Epithelial cell of esophagus (primary cell): ENCODE measurements at regions not wholly inside any gene's neighbourhood (a gene's known extent, or its start where the extent isn't known, plus 50 kb on each side); places are given as distances from the start of the nearest gene placed in this dataset.

Source experiments
- DNase-seq: peaks from one replicate; pipeline ENCODE4 v3.0.0; 2010; ENCODE audit warnings: low read depth
- H3K4me3 ChIP-seq: 2 replicates; pipeline ENCODE4 v1.5.1; 2011; ENCODE audit warnings: mild to moderate bottlenecking, low read length, control low read depth
- CTCF ChIP-seq: IDR thresholded peaks from 2 replicates; pipeline ENCODE4 v1.5.1; 2011; ENCODE audit warnings: low read depth, mild to moderate bottlenecking, low read length, control low read depth, inconsistent platforms; ENCODE audit not compliant: insufficient read depth; ENCODE audit errors: missing control alignments

DNA sequence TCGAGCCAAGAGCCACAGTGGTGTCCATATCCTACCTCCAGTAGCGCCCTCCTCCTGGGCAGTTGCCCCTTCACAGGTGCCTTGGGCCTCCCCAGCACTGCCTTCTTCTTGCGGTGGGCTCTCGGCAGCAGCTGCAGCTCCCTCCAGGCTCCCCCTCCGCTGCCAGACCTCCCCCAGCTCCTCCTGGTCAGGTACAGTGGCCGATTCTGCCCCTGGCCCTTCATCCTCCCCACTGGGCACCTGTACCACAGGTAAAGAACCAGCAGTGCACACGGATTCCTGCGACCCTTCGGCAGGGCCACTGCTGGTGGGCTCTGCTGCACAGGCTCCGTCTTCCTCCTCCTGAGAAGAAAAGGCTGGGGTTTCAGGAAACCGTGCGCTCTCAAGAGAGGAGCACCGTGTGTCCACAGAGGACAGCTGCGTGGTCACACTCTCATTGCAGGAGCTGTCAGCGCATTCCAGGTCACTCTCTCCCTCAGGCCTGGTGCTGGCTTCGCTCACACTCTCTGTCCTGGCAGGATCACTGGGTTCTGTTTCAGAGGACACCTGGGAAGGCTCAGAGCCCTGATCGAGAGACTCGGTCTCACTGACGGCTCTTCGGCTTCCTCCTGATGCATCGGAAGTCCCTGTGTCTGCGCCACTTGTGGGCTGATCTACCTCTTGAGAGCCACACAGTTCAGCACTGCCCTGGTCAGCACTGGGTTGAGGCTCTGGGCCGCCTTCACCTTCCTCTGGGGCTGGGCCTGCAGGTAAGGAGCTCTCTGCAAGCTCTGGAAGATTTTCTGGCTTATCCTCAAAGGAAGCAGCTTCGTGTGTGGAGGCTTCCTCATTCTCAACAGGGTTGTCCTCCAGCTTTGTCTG is 147.4 kb upstream of the STK17B start:
- no peak for DNase-seq
- H3K4me3 ChIP-seq: no peak overlapping the region
- no peak for TF ChIP-seq CTCF

DNA sequence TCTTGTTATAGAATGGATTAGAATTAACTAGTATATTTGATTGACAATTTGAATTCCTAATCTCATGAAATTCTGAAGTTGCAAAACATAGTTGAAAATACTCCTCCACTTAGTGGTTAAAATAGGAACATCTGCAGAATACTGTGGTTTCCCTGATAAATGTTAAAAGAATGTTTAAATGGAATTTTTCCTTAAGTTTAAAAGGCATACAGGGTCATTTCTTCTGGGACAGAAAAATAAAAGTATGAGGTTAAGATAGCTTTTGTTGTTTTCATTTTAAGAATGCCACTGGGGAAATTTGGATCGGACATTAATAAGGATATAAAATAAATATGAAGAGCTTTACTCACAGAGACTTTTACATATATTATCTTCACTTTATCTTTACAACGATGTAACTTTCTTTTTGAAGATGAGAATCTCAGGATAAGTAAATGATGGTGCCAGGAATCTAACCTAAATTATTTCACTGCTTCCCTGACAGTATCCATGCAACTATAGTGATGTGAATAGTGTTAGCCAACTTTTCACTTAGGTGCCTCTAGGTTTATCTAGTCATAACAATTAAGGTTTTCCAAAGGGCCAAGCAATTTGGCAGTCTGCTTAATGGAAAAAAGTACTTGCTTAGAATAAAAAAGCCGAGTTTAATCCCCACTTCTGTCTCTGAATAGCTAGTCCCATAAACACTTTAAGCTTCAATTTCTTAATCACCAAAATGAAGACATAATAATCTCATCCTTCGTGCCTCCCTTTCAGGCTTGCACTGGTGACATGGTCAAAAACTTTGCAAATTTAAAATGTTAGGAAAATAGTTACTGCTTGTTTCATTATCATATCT is 151.8 kb upstream of the STK17B start:
- no peak overlapping the region for H3K4me3 ChIP-seq
- DNase-seq: no peak
- no peak for TF ChIP-seq CTCF

DNA sequence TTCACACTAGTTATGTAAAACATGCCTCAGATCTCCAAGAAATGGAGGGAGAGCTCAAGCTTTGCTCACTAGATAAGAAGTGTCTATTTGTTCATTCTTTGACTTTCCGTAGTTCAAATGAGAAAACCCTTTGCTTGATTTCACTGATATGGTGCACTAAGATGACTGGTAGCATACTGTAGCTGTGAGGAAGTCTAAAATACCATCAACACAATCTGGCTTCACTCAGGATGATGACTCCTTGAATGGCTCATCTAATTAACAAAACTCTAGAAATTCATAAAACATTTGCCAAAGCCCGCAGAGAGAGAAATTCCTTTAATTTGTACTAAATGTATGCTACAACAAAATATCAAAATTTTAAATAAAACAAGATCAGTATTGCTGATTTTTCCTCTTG is 152.8 kb upstream of the STK17B start:
- no peak for TF ChIP-seq CTCF
- DNase-seq: no peak
- H3K4me3 ChIP-seq: no peak overlapping the region

DNA sequence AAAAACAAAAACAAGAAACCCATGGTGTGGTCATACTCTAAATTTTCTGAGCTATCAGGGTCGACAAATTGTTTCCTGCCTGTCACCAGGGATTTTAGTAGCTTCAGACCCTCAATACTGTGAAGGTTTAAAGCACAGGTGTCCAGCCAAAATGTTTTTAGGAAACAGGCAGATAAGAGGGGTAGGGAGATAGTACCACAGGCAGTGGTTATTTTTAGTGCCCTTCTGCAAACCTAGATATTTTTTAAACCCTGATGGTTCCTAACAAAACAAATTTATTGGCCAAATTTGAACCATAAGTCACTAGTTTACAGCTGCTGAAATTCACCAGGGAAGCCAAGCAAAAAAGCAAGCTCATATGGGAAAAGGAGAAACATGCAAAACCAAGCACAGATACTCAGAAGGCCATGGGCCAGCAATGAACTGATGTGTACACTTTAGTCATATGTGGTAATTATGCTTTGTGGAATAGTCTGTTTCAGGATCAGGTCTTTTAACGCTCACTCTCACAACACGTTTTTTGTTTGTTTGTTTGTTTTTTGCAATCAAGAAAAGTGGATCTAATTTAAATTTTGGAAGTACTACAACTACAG is 156.8 kb upstream of the STK17B start:
- DNase-seq: no peak
- no peak overlapping the region for H3K4me3 ChIP-seq
- no peak for TF ChIP-seq CTCF

DNA sequence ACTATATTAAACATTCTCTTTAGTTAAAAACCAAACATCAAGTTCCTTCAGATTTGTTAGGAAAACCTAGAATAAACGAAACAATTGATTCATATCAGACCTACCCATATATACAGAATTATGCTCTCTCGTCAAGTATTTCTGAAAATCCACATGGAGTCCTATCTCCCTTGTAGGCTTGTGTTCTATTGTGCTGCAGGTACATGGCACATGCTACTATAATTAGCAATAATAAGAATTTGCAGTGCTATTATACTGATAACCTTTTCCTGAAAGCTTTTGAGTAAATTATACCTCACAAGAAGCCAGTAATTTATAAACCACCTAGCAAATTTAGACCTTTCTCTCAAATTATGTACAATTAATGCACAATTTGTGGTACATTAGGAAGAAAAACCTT is 158.6 kb upstream of the STK17B start:
- H3K4me3 ChIP-seq: no peak overlapping the region
- no peak for TF ChIP-seq CTCF
- DNase-seq: no peak

DNA sequence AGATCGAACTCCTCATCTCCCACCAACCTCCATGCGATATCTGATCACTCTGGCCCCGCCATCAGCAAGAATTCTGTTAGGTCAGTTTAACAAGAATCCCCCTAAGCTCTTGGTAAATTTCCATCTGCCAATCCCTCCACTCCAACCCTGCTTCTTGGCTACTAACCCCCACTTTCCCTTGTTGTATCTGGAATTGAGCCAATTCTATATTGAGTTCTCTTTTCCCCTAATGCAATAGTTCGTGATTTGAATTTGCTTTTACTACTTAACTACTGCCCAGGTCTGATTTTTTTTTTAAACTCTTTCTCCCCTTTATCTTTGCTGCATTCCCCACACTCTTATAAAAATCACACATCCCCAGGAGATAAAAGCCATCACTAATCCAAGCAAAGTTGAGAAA is 159.3 kb upstream of the STK17B start:
- no peak for TF ChIP-seq CTCF
- H3K4me3 ChIP-seq: no peak overlapping the region
- no peak for DNase-seq
